ENCODE measurements at regions not wholly inside any gene's neighbourhood (a gene's known extent, or its start where the extent isn't known, plus 50 kb on each side); places are given as distances from the start of the nearest gene placed in this dataset.

DNA sequence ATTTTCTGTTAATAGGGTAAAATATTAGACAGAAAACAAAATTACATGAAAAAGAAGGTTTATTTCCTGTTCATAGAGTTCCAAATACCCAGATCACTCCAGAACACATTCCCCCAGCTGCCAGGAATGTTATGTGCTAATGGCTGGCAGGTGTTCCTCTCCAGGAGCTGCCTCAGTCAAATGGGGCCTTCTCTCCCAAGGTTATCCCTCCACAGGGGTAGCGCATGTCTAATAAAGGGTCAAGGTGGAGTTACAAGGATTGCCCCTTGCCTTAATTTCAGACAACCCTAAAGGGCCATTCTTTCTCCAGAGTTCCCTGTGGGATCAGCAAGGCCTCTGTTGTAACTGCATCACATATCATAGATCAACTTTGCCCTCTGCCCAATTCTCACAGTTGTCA, 148.6 kb upstream of the PLPPR1 start:
- no peak overlapping the region for H3K4me3 ChIP-seq (ENCODE audit: low read depth, low read length)
- no peak for TF ChIP-seq CTCF (conservative IDR thresholded peaks at IDR 0.05; ENCODE audit: low read depth, low read length)
- no peak for DNase-seq (ENCODE audit: low read depth)

DNA sequence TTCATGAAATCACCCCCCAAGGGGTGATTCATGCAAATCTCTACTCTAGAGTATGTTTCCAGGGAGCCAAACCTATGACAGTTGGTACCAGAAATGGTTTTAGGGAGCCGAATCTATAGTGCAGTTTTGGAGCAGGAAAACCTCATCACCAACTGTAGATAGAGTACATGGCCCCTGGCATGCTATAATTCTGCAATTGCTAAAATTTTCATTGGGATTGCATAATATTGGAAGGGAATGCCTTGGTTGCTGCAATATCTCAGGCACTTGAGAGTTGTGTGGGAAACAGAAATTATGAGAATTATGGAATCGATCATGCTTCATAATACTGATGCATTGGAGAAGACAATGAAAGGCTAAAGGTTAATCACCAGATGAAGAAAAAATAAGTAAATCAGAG, 148.2 kb upstream of the PLPPR1 start:
- DNase-seq (ENCODE audit: low read depth), result no peak
- no peak for TF ChIP-seq CTCF (conservative IDR thresholded peaks at IDR 0.05; ENCODE audit: low read depth, low read length)
- H3K4me3 ChIP-seq (ENCODE audit: low read depth, low read length), result no peak overlapping the region

DNA sequence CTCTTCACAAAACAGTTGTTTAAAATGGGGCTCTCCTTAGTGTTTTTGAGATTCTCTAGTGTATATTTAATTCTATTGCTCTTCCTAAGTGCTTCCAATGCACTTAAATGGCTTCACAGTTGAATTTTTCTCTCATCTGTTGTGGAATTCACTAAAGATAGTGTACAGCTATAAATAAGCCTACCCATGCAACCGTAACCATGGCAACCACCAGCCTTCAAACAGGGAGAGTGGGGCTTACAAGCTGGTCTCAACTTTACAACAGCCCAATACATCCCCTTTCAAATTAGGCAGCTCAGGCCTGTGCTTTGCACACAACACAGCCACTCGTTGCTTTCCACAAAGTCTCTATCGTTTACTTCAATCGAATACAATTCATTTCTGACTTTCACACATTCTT, 144.0 kb upstream of the PLPPR1 start:
- no peak for TF ChIP-seq CTCF (conservative IDR thresholded peaks at IDR 0.05; ENCODE audit: low read depth, low read length)
- no peak overlapping the region for H3K4me3 ChIP-seq (ENCODE audit: low read depth, low read length)
- DNase-seq (ENCODE audit: low read depth), result no peak

- TF ChIP-seq CTCF (conservative IDR thresholded peaks at IDR 0.05; ENCODE audit: low read depth, low read length), result no peak
- no peak for DNase-seq (ENCODE audit: low read depth)
- no peak overlapping the region for H3K4me3 ChIP-seq (ENCODE audit: low read depth, low read length)
These were observed 138.2 kb upstream of the PLPPR1 start for GRCh38 chr9:100890321-100890720.

DNA sequence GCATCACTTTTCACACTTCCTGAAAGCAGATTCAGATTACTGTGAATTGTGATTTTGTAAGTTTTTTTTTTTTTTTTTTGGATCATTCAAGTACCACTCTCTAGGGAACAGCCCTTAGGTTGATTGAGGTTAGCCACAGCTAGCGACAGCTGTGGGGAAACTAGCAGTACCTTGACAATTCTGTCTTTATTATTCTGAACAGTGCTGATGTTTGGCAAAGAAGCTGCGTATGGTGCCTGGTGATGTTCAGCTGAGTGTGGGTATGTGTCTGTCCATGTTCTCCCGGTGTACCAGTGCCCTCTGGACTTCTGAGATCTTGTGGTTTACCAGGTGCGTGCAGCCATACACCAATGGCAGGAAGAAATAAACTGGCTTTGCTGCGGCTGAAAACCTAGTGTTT, 117.3 kb upstream of the PLPPR1 start:
- no peak for DNase-seq (ENCODE audit: low read depth)
- TF ChIP-seq CTCF (conservative IDR thresholded peaks at IDR 0.05; ENCODE audit: low read depth, low read length), result no peak
- H3K4me3 ChIP-seq (ENCODE audit: low read depth, low read length), result no peak overlapping the region

DNA sequence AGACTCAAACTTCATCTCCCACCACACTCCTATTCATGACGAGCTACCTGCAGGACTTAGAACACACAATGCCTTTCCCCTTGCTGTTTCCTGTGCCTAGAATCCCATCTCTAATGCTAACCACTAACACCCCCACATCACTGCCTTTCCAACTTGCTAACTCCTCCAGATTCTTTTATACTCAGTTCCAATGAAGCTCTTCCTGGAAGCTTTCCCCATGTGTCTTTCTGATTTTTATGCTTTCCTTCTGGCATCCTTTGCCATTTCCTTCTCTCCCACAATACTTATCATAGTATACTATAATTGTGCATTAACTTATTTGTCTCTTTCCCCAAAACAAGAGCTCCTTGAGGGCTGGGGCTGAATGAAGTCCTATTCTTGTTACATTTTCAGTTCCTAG, 115.3 kb upstream of the PLPPR1 start:
- DNase-seq (ENCODE audit: low read depth), result no peak
- H3K4me3 ChIP-seq (ENCODE audit: low read depth, low read length), result no peak overlapping the region
- no peak for TF ChIP-seq CTCF (conservative IDR thresholded peaks at IDR 0.05; ENCODE audit: low read depth, low read length)

- TF ChIP-seq CTCF (conservative IDR thresholded peaks at IDR 0.05; ENCODE audit: low read depth, low read length), result no peak
- no peak overlapping the region for H3K4me3 ChIP-seq (ENCODE audit: low read depth, low read length)
- DNase-seq (ENCODE audit: low read depth), result no peak
These were observed 114.3 kb upstream of the PLPPR1 start for GRCh38 chr9:100914266-100914665.
